IPS-20b (cell line): ENCODE measurements at regions not wholly inside any gene's neighbourhood (a gene's known extent, or its start where the extent isn't known, plus 50 kb on each side); places are given as distances from the start of the nearest gene placed in this dataset.
"Not testable (repeated sequence)": the region's sequence is repeated elsewhere in the genome, so short reads cannot be mapped to it uniquely, and the experiment has no call there.

Experiments
- H3K27ac ChIP-seq: one replicate; pipeline ENCODE4 v1.5.1; 2013; ENCODE audit warnings: low read length
- H3K27me3 ChIP-seq: 2 replicates; pipeline ENCODE4 v1.6.1; 2013; ENCODE audit warnings: mild to moderate bottlenecking, low read length, inconsistent platforms; ENCODE audit not compliant: insufficient read depth
- H3K36me3 ChIP-seq: 2 replicates; pipeline ENCODE4 v1.6.1; 2013; ENCODE audit warnings: low read depth, mild to moderate bottlenecking, inconsistent platforms, low read length, moderate library complexity; ENCODE audit not compliant: insufficient read depth
- H3K4me1 ChIP-seq: 2 replicates; pipeline ENCODE4 v1.6.1; 2013; ENCODE audit warnings: mild to moderate bottlenecking, control low read depth, inconsistent platforms, low read length, moderate library complexity; ENCODE audit not compliant: insufficient read depth
- H3K4me3 ChIP-seq: 2 replicates; pipeline ENCODE4 v1.5.1; 2013; ENCODE audit warnings: mild to moderate bottlenecking, low read length, inconsistent platforms
- H3K9ac ChIP-seq: 2 replicates; pipeline ENCODE4 v1.6.1; 2013; ENCODE audit warnings: low read depth, mild to moderate bottlenecking, inconsistent platforms, low read length, moderate library complexity
- H3K9me3 ChIP-seq: 2 replicates; pipeline ENCODE4 v1.6.1; 2013; ENCODE audit warnings: mild to moderate bottlenecking, low read depth, low read length, inconsistent platforms; ENCODE audit not compliant: insufficient read depth

- Histone ChIP-seq H3K27ac (no peak overlapping the region), H3K4me3 (no peak overlapping the region), H3K9ac (no peak overlapping the region), H3K9me3 (no peaks in the 10 kb centered on the region), H3K36me3 (no peaks in the 10 kb centered on the region), H3K4me1 (no peaks in the 10 kb centered on the region), H3K27me3 (no peaks in the 10 kb centered on the region)
These were observed 56.3 kb downstream of the SOX14 start for GRCh38 chr3:137820366-137820765.

DNA sequence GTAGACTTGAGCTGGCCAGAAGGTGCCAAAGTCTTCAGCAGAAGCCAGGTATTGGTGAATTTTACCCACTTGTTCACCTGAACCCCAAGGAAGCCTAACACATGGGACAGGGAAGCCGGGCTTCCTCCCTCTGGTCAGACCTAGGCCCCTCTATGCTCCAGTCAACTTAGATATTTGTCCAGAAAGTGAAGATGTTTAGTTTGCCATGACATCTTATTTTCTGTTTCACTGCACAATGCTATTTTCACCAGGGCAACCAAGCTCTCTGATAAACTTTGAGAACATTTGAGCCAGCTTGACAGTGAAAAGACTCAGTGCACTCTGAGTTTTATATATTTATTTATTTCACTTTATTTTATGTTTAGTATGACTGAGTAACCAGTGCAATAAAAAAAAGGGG is 71.0 kb downstream of the SOX14 start:
- H3K4me1 ChIP-seq, result peaks cover 3% of the 10 kb centered on the region
- no peaks in the 10 kb centered on the region for H3K9me3 ChIP-seq
- H3K27me3 ChIP-seq, result no peaks in the 10 kb centered on the region
- H3K9ac ChIP-seq, result no peak overlapping the region
- no peak overlapping the region for H3K27ac ChIP-seq
- no peaks in the 10 kb centered on the region for H3K36me3 ChIP-seq
- no peak overlapping the region for H3K4me3 ChIP-seq

DNA sequence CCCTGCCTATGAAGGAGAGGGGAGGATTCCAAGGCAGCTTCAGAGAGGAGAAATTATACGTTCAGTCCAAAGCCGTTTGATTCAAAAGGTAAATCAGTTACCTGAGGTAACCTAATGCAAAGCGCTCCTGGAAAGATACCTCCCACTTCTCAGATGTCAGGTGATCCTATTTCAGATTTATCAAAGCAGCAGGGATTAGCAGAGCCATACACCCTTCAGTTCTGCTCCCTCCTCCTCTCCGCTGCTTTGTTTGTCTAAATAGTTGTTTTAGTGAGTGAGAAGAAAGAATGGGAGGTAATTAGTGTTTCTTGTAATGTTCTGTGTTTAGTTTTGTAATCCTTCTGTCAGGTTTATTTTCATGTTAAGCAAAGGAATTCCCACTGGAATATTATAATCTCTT is 81.1 kb downstream of the SOX14 start:
- no peaks in the 10 kb centered on the region for H3K9me3 ChIP-seq
- no peaks in the 10 kb centered on the region for H3K36me3 ChIP-seq
- H3K4me1 ChIP-seq, result peaks cover 11% of the 10 kb centered on the region

DNA sequence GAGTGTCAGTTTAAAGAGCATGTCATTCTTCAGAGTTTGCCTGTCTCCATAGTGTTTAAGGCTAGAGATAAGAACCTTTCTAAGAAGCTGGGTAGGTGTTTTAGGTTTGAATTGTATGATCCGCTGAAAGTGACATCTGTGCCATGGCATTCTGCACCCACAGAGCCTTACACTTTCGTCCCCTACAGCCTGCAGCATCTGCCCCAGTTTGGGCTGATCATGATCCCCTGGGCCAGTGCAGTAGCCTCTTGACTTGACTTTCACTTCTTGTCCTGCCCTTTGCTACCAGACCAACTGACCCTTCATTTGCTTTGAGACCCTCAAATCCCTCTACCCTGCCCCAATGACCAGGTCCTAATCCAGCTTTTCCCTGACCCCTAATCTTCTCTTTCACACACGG is 81.6 kb downstream of the SOX14 start:
- Histone ChIP-seq H3K9ac (no peak overlapping the region), H3K27me3 (peaks cover 38% of the 10 kb centered on the region), H3K27ac (no peak overlapping the region), H3K4me1 (peaks cover 11% of the 10 kb centered on the region), H3K36me3 (no peaks in the 10 kb centered on the region), H3K9me3 (no peaks in the 10 kb centered on the region), H3K4me3 (no peak overlapping the region)

More for the DNA sequence above, 81.1 kb downstream of the SOX14 start:
- no peak overlapping the region for H3K27ac ChIP-seq
- H3K9ac ChIP-seq, result no peak overlapping the region
- peaks cover 33% of the 10 kb centered on the region for H3K27me3 ChIP-seq
- H3K4me3 ChIP-seq, result no peak overlapping the region

GRCh38 chr3:137852391-137852830 is 88.3 kb downstream of the SOX14 start:
- peaks cover 20% of the 10 kb centered on the region for H3K27me3 ChIP-seq
- H3K27ac ChIP-seq, result no peak overlapping the region
- H3K9ac ChIP-seq, result no peak overlapping the region
- H3K4me3 ChIP-seq, result no peak overlapping the region
- H3K36me3 ChIP-seq, result no peaks in the 10 kb centered on the region
- no peaks in the 10 kb centered on the region for H3K9me3 ChIP-seq
- peaks cover 21% of the 10 kb centered on the region for H3K4me1 ChIP-seq

GRCh38 chr3:137854533-137855261 is 90.6 kb downstream of the SOX14 start:
- peaks cover 12% of the 10 kb centered on the region for H3K27me3 ChIP-seq
- 0 out of 2 replicates have a peak overlapping the region, but pooled peaks have one; percentile 19 for H3K4me3 ChIP-seq
- no peak overlapping the region for H3K27ac ChIP-seq
- no peaks in the 10 kb centered on the region for H3K36me3 ChIP-seq
- H3K4me1 ChIP-seq, result peaks cover 21% of the 10 kb centered on the region
- no peak overlapping the region for H3K9ac ChIP-seq
- H3K9me3 ChIP-seq, result no peaks in the 10 kb centered on the region

- Histone ChIP-seq H3K36me3 (no peaks in the 10 kb centered on the region), H3K9ac (no peak overlapping the region), H3K4me3 (no peak overlapping the region), H3K9me3 (peaks cover 3% of the 10 kb centered on the region; the same call in 1 of the 2 replicates), H3K27ac (no peak overlapping the region), H3K4me1 (peaks cover 16% of the 10 kb centered on the region), H3K27me3 (no peaks in the 10 kb centered on the region)
These were observed 101.9 kb downstream of the SOX14 start for GRCh38 chr3:137866001-137866400.

GRCh38 chr3:137866933-137867332 is 102.8 kb downstream of the SOX14 start:
- H3K9me3 ChIP-seq, result peaks cover 8% of the 10 kb centered on the region; the same call in 1 of the 2 replicates
- H3K4me1 ChIP-seq, result peaks cover 16% of the 10 kb centered on the region
- no peaks in the 10 kb centered on the region for H3K27me3 ChIP-seq
- no peak overlapping the region for H3K9ac ChIP-seq
- H3K27ac ChIP-seq, result peak overlapping the region; percentile 22
- H3K36me3 ChIP-seq, result no peaks in the 10 kb centered on the region
- H3K4me3 ChIP-seq, result no peak overlapping the region

- peaks cover 8% of the 10 kb centered on the region; the same call in 1 of the 2 replicates for H3K9me3 ChIP-seq
- H3K9ac ChIP-seq, result no peak overlapping the region
- H3K36me3 ChIP-seq, result no peaks in the 10 kb centered on the region
- no peaks in the 10 kb centered on the region for H3K27me3 ChIP-seq
- H3K4me3 ChIP-seq, result no peak overlapping the region
- H3K4me1 ChIP-seq, result peaks cover 16% of the 10 kb centered on the region
- H3K27ac ChIP-seq, result no peak overlapping the region
These were observed 103.5 kb downstream of the SOX14 start for GRCh38 chr3:137867611-137868010.

DNA sequence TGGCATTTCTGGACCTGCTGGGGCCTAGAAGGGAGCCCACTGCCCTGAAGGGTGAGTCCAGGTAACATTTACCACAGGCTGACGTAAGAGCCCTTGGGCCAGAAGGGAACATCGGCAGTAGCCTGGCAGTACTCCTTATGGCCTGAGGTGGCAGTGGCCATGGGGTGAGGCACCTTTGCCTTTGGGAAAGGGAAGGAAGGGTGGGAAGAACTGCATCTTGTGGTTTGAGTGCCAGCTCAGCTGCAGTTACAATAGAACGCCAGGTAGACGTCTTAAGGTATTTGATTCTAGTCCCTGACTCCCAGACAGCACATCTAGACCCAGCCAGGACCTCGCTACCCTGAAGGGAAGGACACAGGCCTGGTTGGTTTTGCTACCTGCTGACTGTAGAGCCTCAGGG is 104.9 kb downstream of the SOX14 start:
- H3K27ac ChIP-seq, result no peak overlapping the region
- no peak overlapping the region for H3K4me3 ChIP-seq
- peaks cover 8% of the 10 kb centered on the region; the same call in 1 of the 2 replicates for H3K9me3 ChIP-seq
- H3K4me1 ChIP-seq, result peaks cover 16% of the 10 kb centered on the region
- no peaks in the 10 kb centered on the region for H3K27me3 ChIP-seq
- no peaks in the 10 kb centered on the region for H3K36me3 ChIP-seq
- no peak overlapping the region for H3K9ac ChIP-seq

DNA sequence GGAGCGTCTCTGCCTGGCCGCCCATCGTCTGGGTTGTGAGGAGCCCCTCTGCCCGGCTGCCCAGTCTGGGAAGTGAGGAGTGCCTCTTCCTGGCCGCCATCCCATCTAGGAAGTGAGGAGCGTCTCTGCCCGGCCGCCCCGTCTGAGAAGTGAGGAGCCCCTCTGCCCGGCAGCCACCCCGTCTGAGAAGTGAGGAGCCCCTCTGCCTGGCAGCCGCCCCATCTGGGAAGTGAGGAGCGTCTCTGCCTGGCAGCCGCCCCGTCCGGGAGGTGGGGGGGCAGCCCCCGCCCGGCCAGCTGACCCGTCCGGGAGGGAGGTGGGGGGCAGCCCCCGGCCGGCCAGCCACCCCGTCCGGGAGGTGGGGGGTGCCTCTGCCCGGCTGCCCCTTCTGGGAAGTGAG is 108.5 kb downstream of the SOX14 start:
- not testable (repeated sequence) for H3K4me3 ChIP-seq, H3K27ac ChIP-seq, H3K27me3 ChIP-seq, H3K9ac ChIP-seq, H3K4me1 ChIP-seq, H3K36me3 ChIP-seq
- H3K9me3 ChIP-seq, result peaks cover 12% of the 10 kb centered on the region

GRCh38 chr3:137896842-137897241 is 113.1 kb upstream of the CLDN18 start:
- not testable (repeated sequence) for H3K27ac ChIP-seq, H3K9ac ChIP-seq

More at GRCh38 chr3:137896842-137897241, 113.1 kb upstream of the CLDN18 start:
- H3K36me3 ChIP-seq, H3K9me3 ChIP-seq, H3K4me3 ChIP-seq, H3K27me3 ChIP-seq, H3K4me1 ChIP-seq: not testable (repeated sequence)
